Muscle layer of colon (tissue), 2 donors: ENCODE measurements at regions not wholly inside any gene's neighbourhood (a gene's known extent, or its start where the extent isn't known, plus 50 kb on each side); places are given as distances from the start of the nearest gene placed in this dataset.

ENCODE experiments used
- H3K27ac ChIP-seq: one replicate; pipeline ENCODE4 v1.7.0; 2013; ENCODE audit warnings: low read depth, mild to moderate bottlenecking, low read length, moderate library complexity
- H3K27me3 ChIP-seq, 2 donors: one replicate each; pipeline ENCODE4 v1.7.0; 2013; ENCODE audit warnings: low read length in 2 of 2, mild to moderate bottlenecking in 2 of 2; ENCODE audit not compliant: insufficient read depth in 2 of 2, control insufficient read depth in 1 of 2
- H3K36me3 ChIP-seq: one replicate; pipeline ENCODE4 v1.7.0; 2013; ENCODE audit warnings: mild to moderate bottlenecking, low read length; ENCODE audit not compliant: insufficient read depth
- H3K4me1 ChIP-seq: one replicate; pipeline ENCODE4 v1.7.0; 2013; ENCODE audit warnings: mild to moderate bottlenecking, low read length; ENCODE audit not compliant: insufficient read depth
- H3K4me3 ChIP-seq, 2 donors: one replicate each; pipeline ENCODE4 v1.7.0; 2013; ENCODE audit warnings: low read length in 2 of 2, low read depth in 1 of 2, mild to moderate bottlenecking in 1 of 2, moderate library complexity in 1 of 2
- H3K9ac ChIP-seq: one replicate; pipeline ENCODE4 v1.7.0; 2013; ENCODE audit warnings: low read length
- H3K9me3 ChIP-seq: one replicate; pipeline ENCODE4 v1.7.0; 2013; ENCODE audit warnings: mild to moderate bottlenecking, low read length
- donor health status: abdominal sarcoma.
- donor health status: Adenocarcinoma of cecum.

DNA sequence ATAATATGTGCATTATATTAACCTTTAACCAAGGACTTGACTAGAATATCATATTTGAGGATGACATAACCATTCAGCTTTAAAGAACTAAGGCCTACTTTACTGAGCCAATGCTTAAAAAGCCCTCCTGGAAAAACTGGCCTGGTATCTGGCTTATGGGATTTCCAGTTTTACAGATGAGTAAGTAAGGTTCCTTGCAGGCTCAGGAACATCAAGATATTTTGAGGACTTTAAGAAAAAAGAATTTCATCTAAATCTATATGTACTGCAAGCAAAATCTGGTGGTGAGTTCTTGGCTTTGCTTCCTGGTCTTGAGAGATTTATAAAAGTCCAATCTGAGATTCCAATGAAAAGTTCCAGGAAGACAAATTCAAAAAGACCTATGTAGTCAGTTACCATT is 417.0 kb upstream of the NRXN1 start:
- no peaks in the 10 kb centered on the region for H3K4me1 ChIP-seq

DNA sequence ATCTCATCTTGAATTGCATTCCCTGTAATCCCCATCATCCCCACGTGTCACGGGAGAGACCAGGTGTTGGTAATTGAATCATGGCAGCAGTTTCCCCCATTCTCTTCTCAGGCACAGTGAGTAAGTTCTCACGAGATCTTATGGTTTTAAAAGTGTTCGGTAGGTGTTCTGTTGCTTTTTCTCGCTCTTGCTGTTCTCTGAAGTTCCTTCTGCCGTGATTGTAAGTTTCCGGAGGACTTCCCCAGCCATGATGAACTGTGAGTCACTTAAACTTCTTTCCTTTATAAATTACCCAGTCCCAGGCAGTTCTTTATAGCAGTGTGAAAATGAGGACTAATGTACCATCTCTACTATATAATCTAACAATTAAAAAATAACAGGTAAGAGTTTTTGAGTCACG is 409.9 kb upstream of the NRXN1 start:
- Histone ChIP-seq H3K9ac (no peak overlapping the region), H3K27ac (no peak overlapping the region), H3K9me3 (no peaks in the 10 kb centered on the region), H3K4me3 (no peak overlapping the region), H3K36me3 (no peaks in the 10 kb centered on the region), H3K4me1 (no peaks in the 10 kb centered on the region), H3K27me3 (no peaks in the 10 kb centered on the region)

More for the DNA sequence above, 417.0 kb upstream of the NRXN1 start:
- Histone ChIP-seq H3K27ac (no peak overlapping the region), H3K27me3 (no peaks in the 10 kb centered on the region), H3K36me3 (no peaks in the 10 kb centered on the region), H3K4me3 (no peak overlapping the region), H3K9me3 (no peaks in the 10 kb centered on the region), H3K9ac (no peak overlapping the region)

DNA sequence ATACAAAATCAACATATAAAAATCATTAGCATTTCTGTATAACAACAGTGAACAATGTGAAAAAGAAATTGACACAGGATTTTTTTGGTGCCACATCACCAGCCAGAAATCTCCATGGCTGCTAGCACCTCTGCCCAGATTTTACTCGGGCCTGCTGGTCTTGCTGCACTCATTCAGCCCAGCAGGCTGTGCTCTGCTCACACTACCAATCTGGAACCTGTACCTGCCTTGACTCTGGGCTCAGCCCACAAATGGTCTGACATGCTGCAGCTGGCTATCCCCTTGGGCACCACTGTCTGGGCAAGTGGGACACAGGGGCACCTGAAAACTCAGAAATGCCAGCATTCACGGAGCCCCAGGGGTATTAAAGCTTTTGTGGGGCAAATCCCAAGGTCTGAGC is 392.5 kb upstream of the NRXN1 start:
- H3K36me3 ChIP-seq, result no peaks in the 10 kb centered on the region
- H3K4me3 ChIP-seq, result no peak overlapping the region
- no peak overlapping the region for H3K27ac ChIP-seq
- no peaks in the 10 kb centered on the region for H3K4me1 ChIP-seq
- no peak overlapping the region for H3K9ac ChIP-seq
- H3K27me3 ChIP-seq, result no peaks in the 10 kb centered on the region
- no peaks in the 10 kb centered on the region for H3K9me3 ChIP-seq

DNA sequence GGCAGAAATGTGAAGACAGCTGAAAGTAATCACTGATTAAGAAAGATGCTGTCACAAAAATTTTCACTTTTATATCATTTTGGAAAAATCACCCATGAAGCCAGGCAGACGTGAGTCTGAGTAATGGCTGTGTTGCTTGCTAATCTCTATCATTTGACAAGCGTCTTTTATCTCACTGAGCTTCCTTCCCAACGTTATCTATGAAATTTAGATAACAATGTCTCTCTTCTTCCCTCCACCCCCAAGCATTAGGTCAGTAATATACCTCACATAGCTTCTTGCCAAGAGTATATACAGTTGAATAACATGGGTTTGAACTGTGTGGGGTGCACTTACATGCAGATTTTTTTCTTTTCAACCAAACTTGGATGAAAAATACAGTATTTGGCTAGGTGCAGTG is 388.6 kb upstream of the NRXN1 start:
- no peaks in the 10 kb centered on the region for H3K27me3 ChIP-seq
- H3K27ac ChIP-seq, result no peak overlapping the region
- H3K9ac ChIP-seq, result no peak overlapping the region
- no peaks in the 10 kb centered on the region for H3K4me1 ChIP-seq
- no peaks in the 10 kb centered on the region for H3K36me3 ChIP-seq
- no peak overlapping the region for H3K4me3 ChIP-seq
- no peaks in the 10 kb centered on the region for H3K9me3 ChIP-seq

DNA sequence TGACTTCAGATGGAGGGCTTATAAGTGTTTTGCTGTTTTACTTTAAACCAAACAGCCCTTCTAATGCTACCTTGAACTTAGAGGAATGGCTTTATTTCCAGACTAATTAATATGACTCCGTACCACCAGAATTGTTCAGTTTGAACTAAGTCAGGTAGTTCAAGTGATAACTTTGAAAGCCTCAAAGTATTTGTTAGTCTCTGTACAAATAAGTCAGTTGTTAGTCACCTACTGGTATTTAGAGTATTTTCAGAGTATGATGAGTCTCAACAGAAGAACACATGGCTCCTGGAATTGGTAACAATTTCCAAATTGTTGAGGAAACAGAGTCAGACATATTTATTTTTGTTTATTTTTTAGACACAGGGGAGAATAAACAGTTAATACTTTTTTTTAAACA is 381.8 kb upstream of the NRXN1 start:
- H3K9me3 ChIP-seq, result peaks cover 4% of the 10 kb centered on the region
- H3K27ac ChIP-seq, result no peak overlapping the region
- H3K27me3 ChIP-seq, result no peaks in the 10 kb centered on the region
- no peak overlapping the region for H3K9ac ChIP-seq
- no peaks in the 10 kb centered on the region for H3K4me1 ChIP-seq
- no peaks in the 10 kb centered on the region for H3K36me3 ChIP-seq
- H3K4me3 ChIP-seq, result no peak overlapping the region

DNA sequence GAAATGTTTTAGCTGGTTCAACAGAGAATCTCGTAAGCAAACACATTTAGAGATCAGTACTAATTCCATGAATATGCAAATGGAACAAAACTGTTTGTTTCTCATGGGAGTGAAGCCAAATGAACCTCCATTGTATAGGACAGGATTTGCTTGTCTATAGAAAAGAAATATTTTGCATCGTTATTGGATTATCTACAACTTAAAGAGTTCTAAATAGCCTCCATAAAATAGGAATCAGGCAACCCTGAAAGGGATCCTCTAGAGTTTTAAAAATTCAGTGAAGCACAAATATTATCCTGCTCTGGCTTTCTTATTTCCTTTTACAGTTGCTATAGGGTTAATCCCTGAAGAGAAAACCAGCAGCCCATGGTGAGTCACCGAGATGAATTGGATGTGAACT is 378.4 kb upstream of the NRXN1 start:
- no peaks in the 10 kb centered on the region for H3K27me3 ChIP-seq
- H3K4me1 ChIP-seq, result no peaks in the 10 kb centered on the region
- H3K27ac ChIP-seq, result no peak overlapping the region
- no peaks in the 10 kb centered on the region for H3K36me3 ChIP-seq
- no peak overlapping the region for H3K9ac ChIP-seq
- H3K4me3 ChIP-seq, result no peak overlapping the region
- H3K9me3 ChIP-seq, result peaks cover 2% of the 10 kb centered on the region

GRCh38 chr2:51409920-51410319 is 378.0 kb upstream of the NRXN1 start:
- H3K27me3 ChIP-seq, result no peaks in the 10 kb centered on the region
- H3K36me3 ChIP-seq, result no peaks in the 10 kb centered on the region
- H3K9me3 ChIP-seq, result no peaks in the 10 kb centered on the region
- H3K4me1 ChIP-seq, result no peaks in the 10 kb centered on the region
- H3K4me3 ChIP-seq, result no peak overlapping the region
- H3K9ac ChIP-seq, result no peak overlapping the region
- H3K27ac ChIP-seq, result no peak overlapping the region

GRCh38 chr2:51404226-51404625 is 372.3 kb upstream of the NRXN1 start:
- H3K27ac ChIP-seq, result no peak overlapping the region
- no peaks in the 10 kb centered on the region for H3K4me1 ChIP-seq
- H3K4me3 ChIP-seq, result no peak overlapping the region
- no peak overlapping the region for H3K9ac ChIP-seq
- no peaks in the 10 kb centered on the region for H3K9me3 ChIP-seq
- no peaks in the 10 kb centered on the region for H3K36me3 ChIP-seq
- no peaks in the 10 kb centered on the region for H3K27me3 ChIP-seq

- Histone ChIP-seq H3K9ac (no peak overlapping the region), H3K4me1 (no peaks in the 10 kb centered on the region), H3K36me3 (no peaks in the 10 kb centered on the region), H3K27ac (no peak overlapping the region), H3K27me3 (no peaks in the 10 kb centered on the region), H3K9me3 (no peaks in the 10 kb centered on the region), H3K4me3 (no peak overlapping the region)
Observed at GRCh38 chr2:51401546-51401945, 369.6 kb upstream of the NRXN1 start.

DNA sequence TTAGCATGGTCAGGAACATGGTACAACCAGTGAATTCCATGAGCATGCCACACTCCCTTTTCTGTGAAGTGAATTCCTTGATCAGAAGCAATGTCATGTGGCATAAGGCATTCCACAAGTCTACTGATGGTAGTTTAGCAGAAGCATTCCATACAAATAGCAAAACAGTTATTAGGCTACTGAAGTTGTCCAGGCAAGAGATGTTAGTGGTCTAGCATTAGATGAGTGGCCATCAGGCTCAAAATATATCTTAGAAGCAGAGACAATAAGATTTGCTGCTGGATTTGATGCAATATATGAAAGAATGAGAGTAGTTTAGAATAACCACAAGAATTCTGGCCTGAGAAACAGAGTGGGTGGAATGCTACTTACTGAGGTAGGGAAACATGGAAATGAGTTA is 355.3 kb upstream of the NRXN1 start:
- Histone ChIP-seq H3K27me3 (no peaks in the 10 kb centered on the region), H3K36me3 (no peaks in the 10 kb centered on the region), H3K9me3 (no peaks in the 10 kb centered on the region), H3K27ac (no peak overlapping the region), H3K4me1 (no peaks in the 10 kb centered on the region), H3K4me3 (no peak overlapping the region), H3K9ac (no peak overlapping the region)

DNA sequence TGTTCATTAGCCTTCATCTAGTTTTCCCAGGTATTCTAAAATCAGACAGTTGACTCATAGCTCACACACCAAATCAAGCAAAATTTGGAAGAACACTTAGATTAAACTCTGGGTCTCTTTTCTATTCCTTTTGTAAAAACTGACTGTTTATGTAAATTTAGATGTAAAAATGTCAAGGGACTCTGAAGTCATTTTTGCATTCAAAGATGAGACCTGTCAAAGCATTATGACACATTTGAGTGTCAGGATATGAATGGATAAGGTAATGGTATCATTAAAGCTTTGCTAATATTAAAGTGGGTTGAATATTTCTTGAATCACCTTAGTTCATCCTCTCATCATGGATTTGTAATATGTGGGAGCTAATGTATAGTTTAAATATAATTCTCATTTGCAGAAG is 348.1 kb upstream of the NRXN1 start:
- Histone ChIP-seq H3K27ac (no peak overlapping the region), H3K36me3 (no peaks in the 10 kb centered on the region), H3K9ac (no peak overlapping the region), H3K4me1 (no peaks in the 10 kb centered on the region), H3K27me3 (no peaks in the 10 kb centered on the region), H3K9me3 (no peaks in the 10 kb centered on the region), H3K4me3 (no peak overlapping the region)

DNA sequence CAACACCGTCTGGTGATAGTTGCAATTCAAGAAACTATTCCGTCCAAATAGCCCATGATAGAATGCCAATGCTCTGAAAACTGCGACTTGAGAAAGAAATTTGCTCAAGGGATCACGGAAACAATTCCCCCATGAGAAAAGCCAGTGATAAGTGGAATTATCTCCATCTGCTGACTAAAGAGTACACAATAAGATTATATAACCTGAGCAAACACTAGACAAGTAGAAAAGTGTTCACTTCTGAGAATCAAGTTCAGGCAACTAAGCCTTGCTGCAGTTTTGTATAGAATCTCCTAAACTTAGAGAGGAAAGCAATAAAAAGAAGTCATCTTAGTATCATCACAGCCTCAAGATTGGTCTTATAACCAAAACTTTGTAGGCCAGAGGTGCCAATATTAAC is 336.3 kb upstream of the NRXN1 start:
- H3K4me1 ChIP-seq, result no peaks in the 10 kb centered on the region
- no peak overlapping the region for H3K9ac ChIP-seq
- H3K9me3 ChIP-seq, result no peaks in the 10 kb centered on the region
- no peak overlapping the region for H3K4me3 ChIP-seq
- H3K36me3 ChIP-seq, result no peaks in the 10 kb centered on the region
- H3K27ac ChIP-seq, result no peak overlapping the region
- H3K27me3 ChIP-seq, result no peaks in the 10 kb centered on the region
